GM10248 (cell line): ENCODE measurements at regions not wholly inside any gene's neighbourhood (a gene's known extent, or its start where the extent isn't known, plus 50 kb on each side); places are given as distances from the start of the nearest gene placed in this dataset.

ENCODE experiments used
- CTCF ChIA-PET: fragments of 300-600 bp; sonication (Branson Sonifier 250); formaldehyde crosslinking; extraction: SDS; loops from one replicate; lab custom pipeline; 2021; ENCODE audit warnings: antibody characterized with exemption; lab: Yijun Ruan, JAX
- POLR2A ChIA-PET: fragments of 350-650 bp; sonication (Branson Sonifier 250); formaldehyde crosslinking; extraction: SDS; loops from one replicate; lab custom pipeline; 2020; ENCODE audit warnings: antibody characterized with exemption; lab: Yijun Ruan, JAX
- DNase-seq: peaks from one replicate; pipeline ENCODE4 v3.0.0; 2012; ENCODE audit errors: extremely low spot score
- TF ChIP-seq, protein P1 (sequence below): IDR thresholded peaks from 2 replicates; pipeline ENCODE4 v1.5.1; 2012; ENCODE audit warnings: mild to moderate bottlenecking, low read depth; ENCODE audit errors: extremely low read depth, missing control alignments, control extremely low read depth

DNA sequence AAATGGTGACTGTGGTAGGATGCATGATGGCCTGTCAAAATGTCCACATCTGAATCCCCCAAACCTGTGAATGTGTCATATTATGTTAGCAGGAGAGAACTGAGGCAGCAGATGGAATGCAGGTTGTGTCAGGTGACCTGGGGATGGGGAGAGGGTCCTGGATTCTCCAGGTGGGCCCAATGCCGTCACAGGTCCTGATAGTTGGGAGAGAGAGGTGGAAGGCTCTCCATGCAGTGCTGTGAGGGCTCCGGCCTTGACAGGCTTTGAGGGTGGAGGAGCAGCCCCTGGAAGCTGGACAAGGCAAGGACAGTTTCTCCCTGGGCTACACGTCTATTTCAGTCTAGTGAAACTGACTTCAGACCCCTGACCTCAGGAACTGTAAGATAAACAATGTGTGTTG is 330.9 kb upstream of the ZNF32 start:
- no peak for DNase-seq
- TF ChIP-seq, protein P1, sequence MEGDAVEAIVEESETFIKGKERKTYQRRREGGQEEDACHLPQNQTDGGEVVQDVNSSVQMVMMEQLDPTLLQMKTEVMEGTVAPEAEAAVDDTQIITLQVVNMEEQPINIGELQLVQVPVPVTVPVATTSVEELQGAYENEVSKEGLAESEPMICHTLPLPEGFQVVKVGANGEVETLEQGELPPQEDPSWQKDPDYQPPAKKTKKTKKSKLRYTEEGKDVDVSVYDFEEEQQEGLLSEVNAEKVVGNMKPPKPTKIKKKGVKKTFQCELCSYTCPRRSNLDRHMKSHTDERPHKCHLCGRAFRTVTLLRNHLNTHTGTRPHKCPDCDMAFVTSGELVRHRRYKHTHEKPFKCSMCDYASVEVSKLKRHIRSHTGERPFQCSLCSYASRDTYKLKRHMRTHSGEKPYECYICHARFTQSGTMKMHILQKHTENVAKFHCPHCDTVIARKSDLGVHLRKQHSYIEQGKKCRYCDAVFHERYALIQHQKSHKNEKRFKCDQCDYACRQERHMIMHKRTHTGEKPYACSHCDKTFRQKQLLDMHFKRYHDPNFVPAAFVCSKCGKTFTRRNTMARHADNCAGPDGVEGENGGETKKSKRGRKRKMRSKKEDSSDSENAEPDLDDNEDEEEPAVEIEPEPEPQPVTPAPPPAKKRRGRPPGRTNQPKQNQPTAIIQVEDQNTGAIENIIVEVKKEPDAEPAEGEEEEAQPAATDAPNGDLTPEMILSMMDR: no peak
- ChIA-PET POLR2A (no interaction called here), CTCF (no interaction called here)

DNA sequence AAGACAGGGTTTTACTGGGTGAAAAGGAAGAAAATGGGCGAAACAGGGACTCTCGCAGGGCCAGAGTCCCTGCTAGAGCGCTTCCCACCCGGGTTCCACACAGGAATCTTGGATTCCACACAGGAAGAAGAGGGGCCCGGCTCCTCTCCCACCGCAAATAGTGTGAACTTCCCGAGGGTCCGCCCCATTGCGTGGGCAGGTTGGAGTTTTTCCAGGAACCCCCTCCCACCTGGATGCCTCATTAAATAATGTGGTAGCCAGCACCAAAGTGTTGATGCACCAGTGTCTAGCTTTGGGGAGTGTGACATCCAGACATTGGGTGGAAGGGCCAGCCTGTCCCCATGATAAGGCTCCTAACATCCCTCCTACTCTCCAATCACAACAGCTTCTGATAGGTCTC is 330.3 kb upstream of the ZNF32 start:
- TF ChIP-seq, protein P1: no peak
- no peak for DNase-seq
- CTCF ChIA-PET: interaction anchor here (1.3 kb wide), 1 partner anchor 9 kb away, joined by 3 read pairs; no protein-coding TSS in a partner anchor
- POLR2A ChIA-PET: no interaction called here

DNA sequence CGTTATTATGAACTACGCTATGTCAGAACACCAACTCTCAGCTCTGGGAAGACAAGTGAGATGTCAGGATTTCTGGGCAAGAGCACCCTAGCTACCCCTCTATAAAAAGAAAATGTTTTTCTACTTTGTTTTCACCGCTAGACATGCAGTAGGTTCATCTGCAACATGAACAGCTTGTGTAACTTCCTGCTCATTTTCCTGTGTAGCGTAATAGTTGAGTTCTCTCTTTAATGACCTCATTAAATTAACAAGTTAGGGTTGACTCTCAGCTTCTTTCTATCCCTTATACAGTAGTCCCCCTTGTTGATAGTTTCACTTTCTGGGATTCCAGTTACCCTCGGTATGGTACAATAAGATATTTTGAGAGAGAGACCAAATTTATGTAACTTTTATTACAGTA is 329.4 kb upstream of the ZNF32 start:
- ChIA-PET CTCF (interaction anchor here (1.3 to 1.4 kb wide), 2 partner anchors 10 to 39 kb away, joined by 3 read pairs; no protein-coding TSS in a partner anchor), POLR2A (no interaction called here)
- TF ChIP-seq, protein P1: no peak
- DNase-seq: no peak

DNA sequence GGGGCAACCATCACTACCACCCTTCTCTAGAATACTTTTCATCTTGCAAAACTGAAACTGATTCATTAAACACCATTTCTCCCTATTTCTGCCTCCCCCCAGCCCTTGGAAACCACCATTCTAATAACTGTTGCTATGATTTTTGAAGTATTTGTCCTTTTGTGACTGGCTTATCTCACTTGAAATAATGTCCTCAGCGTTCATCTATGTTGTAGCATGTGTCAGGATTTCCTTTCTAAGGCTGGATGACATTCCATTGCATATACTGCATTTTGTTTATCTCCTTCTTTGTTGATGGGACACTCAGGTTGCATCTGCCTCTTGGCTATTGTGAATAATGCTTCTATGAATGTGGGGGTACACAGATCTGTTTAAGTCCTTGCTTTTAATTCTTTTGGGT is 327.6 kb upstream of the ZNF32 start:
- ChIA-PET POLR2A (no interaction called here), CTCF (no interaction called here)

DNA sequence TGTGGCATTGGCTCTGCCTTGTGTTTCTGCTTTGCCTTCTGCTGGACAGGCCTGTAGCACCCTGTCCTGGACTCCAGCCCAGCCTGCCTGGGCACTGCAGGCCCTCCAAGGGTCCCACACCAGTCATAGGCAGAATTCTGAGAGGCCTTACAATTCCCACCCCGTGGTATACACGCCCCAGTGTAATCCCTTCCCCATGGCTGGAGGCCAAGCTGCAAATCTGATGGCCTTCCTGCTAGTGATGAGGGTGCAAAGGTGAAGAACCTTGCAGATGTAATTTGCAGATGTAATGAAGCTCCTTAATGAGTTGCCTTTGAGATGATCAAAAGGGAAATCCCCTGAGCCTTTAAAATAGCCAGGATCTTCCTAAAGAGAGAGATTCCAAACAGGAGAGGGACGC is 325.1 kb upstream of the ZNF32 start:
- CTCF ChIA-PET: interaction anchor here (1.1 kb wide), 1 partner anchor 10 kb away, joined by 3 read pairs; no protein-coding TSS in a partner anchor
- TF ChIP-seq, protein P1: no peak
- DNase-seq: no peak
- POLR2A ChIA-PET: no interaction called here

More for the DNA sequence above, 327.6 kb upstream of the ZNF32 start:
- no peak for DNase-seq
- TF ChIP-seq, protein P1: no peak

DNA sequence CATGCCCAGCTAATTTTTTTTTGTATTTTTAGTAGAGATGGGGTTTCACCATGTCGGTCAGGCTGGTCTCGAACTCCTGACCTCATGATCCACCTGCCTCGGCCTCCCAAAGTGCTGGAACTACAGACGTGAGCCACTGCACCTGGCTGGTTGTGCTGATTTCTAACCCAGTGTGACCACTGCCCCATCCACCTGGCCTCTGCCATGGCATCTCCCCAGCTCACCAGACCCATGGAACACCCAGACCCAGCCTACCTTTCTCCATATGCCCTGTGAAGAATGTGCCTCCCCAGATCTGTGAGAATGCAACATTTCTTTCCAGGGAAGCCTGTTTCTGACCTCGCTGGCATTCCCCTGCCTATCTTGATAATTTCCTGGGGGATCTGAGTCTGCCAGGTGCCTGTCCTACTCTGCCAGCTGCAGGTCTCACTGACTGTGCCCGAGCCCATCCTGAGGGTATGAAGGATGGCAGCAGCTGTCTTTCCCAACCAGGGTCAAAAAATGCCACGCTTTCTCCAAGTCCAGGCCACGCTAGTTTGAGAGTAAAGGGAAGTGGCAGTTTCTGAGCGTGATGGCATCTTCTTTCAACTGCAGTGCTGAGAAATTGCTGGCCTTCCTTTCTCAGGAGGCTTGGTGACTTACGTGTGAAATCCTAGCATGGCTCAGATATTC is 324.4 kb upstream of the ZNF32 start:
- POLR2A ChIA-PET: no interaction called here
- TF ChIP-seq, protein P1: no peak
- CTCF ChIA-PET: no interaction called here

DNA sequence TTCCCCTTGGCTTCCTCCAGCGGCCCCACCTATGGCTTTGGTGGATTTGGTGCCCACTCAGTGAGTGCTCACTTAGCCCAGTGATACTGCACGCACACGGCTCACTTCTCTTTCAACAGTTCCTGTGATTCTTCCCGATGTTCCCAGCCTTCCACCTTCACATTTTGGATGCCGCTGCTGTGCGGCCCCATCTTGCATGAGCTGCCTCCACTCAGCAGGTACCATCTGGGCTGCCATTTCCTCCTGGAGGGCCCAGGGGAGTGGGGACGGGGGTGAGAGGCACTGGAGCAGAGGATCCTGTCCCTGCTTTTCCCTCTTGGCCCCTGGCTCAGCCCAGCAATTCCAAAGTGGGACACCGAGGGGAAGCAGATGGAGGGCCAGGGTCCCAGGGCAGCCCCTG is 323.3 kb upstream of the ZNF32 start:
- POLR2A ChIA-PET: no interaction called here
- TF ChIP-seq, protein P1: no peak
- no peak for DNase-seq
- CTCF ChIA-PET: no interaction called here

More for the DNA sequence above, 324.4 kb upstream of the ZNF32 start:
- DNase-seq: no peak
